ENCODE measurements at regions not wholly inside any gene's neighbourhood (a gene's known extent, or its start where the extent isn't known, plus 50 kb on each side); places are given as distances from the start of the nearest gene placed in this dataset.

DNA sequence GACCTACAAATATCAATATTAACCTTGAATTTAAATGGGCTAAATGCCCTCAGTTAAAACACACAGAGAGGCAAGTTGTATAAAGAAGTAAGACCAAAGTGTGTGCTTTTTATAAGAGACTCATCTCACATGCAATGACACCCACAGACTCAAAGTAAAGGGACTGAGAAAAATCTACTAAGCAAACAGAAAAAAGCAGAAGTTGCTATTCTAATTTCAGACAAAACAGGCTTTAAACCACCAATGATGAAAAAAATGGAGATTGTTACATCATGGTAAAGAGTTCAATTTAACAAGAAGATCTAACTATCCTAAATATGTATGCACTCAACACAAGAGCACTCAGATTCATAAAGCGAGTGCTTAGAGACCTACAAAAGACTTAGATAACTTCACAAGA lies 741.9 kb upstream of the MARCKS start:
- DNase-seq = no peak

DNA sequence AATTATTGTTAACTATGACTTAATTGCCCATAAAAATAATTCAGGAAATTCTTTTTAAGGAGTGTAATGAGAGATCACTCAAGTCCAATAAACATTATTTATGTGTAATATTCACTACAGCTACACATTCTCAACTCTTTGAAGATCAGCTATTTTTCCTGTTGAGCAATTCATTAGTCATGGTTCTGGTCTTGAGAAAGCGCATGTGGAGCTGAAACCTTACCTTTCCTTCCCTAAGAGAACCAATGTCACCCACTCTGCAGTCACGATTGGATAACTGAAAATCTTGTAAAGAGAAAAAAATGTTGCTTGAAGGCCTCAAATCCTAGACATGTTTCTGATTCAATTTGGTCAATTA lies 736.9 kb upstream of the MARCKS start:
- DNase-seq = no peak

DNA sequence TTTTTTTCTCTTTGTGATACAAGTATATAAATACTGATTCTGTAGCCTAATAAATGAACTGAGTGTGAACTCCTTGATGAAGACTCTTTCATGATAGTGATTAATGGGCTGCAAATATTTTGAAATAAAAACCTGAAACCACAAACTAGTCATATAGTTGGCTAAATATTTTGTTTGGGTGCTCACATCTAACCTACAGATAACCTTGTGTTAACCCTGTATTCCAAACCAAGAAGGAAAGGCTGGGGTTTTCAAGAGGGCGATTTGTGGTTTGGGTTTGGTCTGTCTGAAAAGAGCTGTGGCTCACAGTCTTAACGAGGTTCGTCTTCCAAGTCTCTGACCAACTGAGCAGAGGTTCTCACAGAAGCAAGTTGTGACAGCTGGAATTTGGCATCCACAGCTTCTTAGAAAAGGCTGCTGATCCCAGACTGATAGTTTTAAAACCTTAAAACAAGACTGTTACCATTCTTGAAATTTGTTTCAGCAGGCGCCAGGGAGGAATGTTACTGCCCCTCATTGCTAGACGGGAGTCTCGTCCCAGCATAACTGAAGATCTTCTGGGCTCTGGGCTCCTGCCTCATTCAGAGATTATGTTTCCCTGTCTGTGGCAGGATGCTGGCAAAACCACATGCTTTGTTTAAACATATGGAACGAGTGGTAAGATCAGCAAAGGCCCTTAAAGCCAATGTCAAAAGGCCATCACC lies 736.4 kb upstream of the MARCKS start:
- DNase-seq = peak; percentile 12

DNA sequence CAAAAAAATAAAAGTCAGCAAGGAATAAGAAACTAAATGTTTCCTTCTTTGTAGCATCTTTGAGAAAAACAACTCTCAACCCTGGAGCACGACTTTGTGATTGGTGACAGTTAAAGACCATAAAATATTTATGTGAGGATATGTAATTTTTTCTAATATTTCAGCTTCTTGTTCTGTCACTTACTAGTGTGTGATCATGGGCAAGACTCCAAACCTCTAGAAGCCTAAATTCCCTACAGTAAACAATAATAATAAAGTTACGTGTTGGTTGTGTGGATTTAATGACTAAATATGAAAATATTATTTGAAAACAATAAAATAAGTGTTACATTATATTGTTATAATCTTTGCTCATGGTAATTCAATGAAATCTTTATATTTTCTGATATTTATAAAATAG lies 735.6 kb upstream of the MARCKS start:
- no peak for DNase-seq

DNA sequence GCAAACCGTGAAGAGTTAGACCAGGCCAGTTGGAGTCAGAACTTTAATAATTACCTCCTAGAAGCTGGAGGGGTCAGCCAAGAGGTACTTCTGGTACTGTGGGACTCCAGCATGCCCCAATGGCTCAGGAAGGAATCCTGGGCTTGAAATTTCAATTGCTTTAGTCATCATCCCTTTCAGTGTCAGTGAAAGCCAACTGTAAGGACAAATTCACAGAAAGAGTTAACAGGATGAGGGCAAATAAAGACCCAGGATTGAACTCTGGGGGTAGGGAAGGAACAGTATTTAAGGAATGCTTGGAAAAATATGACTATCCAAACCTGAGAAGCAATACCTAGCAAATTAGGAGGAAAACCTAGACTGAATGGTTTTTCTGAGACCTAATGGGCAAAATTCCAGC lies 735.1 kb upstream of the MARCKS start:
- DNase-seq = no peak

DNA sequence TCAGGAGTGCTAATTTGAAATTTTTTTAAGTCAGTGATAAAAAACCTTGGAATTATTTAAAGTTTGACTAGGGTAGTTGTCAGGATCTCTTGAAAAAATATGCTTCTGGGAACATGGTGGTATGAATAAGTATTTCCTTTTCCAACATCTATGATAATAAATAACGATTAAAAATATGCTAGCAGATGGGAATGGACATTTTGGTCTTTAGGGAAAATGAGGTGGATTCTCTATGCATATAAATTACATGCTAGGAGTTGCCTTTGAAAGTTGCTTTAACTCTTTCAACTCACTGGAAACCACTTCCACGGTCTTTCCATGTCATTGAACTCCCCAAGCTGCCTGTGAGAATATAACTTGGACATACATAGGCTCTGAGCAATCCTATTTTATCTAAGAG lies 731.5 kb upstream of the MARCKS start:
- DNase-seq = no peak

DNA sequence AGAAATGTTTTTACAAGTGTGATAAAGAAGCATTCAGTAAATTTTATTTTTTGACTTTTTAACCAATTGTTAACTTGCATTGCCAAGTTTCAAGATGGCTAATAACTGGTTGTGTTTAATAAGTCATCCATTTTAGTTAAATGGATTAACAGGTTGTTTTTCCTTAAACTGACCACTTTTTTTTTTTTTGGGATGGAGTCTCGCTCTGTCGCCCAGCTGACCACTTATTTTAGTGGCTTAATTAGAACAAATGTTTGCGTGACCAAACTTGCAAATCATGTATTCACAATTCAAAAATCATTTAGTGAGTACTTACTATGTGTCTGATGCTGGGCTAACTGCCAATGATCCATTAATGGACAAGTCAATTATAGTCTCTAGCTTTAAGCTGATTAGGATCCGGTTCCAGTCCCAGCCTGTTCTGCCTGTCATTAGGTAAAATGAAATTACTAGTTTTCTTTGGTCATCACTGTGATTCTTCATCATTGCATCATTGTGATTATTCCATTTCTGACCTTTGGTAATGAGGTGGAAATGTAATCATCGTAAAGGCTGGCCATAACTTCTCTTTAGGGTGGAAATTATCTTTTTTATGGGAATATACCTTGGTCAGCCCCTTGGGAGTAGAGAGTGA lies 729.2 kb upstream of the MARCKS start:
- DNase-seq = no peak

DNA sequence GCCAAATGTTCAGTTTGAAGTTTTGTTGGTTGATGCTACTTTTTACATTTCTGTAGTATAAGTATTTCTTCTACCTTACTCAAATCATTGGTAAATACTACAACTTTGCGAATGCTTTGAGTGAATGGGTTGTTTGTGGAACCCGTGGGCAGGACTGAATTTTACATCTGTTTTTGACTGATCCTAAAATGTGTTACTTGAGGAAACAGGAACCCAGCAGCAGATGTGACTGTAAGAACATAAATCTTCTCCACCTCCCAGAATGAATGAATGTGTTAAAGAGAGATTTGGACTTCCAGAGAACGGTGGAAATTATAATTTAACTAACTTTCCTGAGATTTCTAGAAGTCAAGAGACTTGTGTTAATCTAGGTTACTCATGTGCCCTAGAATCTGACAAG lies 728.5 kb upstream of the MARCKS start:
- no peak for DNase-seq

DNA sequence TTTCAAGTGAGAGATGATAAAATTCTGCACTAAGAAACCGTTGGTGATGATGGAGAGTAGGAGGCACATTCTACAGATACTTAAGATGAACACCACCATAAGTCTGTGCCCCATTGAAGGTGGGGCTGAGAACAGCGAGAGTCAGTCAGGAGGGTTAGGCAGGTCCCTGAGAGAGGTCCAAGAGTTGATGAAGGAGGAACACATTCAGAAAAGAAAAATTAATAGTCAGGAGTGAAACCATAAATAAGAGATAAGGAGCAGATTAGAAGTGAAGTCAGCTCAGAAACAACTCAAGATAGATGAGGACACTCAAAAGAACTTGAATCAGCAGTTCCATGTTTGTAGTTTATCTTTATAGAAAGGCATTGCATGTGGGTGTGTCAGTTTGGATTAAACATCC lies 727.2 kb upstream of the MARCKS start:
- DNase-seq = no peak

DNA sequence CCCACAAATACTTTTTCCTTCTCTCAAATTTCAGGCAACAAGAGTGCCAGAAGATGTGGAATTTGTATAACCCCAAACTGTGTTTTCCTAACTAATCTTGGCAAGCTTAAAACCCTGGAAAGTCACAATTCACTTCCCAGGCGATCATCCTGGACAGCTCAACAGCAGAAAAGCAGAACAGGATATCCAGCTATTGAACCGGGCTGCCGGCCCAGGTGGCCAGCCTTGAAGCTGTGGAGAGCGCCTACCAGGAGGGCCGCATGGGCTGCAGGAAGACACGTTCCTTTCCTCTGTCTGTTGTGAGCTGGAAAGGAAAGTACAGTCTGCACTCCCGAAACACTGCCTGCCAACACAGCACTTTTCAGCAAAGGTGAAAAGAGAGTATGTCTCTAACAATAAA lies 719.7 kb upstream of the MARCKS start:
- no peak for DNase-seq

DNA sequence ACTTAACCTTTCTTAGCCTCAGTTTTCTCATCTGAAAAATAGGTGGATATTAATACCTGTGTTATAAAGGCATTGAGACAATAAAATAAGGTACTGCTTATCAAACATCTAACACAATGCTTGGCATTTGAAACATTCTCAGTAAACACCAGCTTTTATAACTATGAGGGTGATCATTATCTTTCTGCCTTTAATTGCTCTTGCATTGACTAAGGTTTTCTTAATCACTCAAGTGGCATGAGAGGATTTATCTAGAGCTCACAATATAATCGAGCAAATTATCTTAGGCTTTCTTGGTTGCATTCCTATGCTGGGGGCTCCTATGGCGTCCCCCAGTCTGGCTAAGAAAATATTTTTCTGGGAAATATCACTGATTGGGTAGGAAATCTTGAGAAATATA lies 716.4 kb upstream of the MARCKS start:
- no peak for DNase-seq

DNA sequence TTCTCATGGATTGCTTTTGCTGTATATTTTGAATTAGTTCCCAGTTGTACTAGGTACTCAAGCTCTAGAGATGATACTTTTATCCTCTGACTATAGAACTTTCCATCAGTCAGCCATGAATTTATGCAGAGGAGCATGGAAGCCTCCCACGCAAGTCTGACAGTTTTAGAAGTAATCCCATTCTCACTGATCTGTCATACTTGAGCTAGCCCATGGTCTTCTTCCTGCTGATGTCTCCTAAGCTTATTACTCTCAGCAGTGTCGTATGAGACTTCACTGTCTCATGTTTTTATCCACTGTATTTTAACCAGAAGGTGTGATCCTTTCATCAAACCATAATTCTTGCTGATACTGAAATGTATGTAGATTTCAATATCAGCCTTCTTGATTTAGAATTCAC lies 715.2 kb upstream of the MARCKS start:
- no peak for DNase-seq

DNA sequence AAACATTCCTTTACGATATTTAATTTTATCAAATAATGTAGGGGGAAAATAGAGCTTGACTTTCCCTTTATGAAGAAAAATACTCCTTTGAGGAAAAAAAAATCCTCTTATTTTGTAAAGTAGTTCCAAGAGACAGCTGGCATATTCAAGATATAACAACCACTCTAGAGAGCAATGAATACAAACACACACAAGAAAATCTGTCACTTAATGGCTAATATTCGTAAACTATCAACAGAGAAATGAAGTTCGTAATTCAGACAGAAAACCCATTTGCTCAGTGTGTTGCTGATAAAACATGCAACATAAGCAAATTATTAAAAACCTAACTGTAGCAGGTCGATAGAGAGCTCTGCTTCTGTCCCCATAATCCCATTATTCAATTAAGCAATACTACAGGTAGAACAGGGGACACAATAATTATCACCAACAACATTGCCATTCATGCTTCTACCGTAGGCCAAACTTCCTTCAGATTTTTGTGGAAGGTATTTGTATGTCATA lies 714.4 kb upstream of the MARCKS start:
- DNase-seq = peak; percentile 19

DNA sequence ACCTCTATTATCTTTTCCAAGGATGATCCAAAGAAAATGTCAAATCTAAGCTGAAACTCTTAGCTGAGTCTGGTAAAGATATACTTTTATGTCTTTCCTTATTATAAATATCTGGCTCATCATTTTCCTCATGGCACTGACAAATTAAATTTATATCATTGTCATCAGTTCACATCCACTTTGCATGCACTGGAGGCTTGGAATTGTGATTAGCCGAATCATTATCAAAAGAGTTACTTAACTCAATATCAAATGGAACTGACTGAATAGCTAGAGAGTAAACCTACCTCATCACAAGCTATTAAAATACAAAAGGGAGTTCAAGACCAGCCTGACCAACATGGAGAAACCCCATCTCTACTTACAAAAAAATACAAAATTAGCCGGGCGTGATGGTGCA lies 713.9 kb upstream of the MARCKS start:
- DNase-seq = no peak

DNA sequence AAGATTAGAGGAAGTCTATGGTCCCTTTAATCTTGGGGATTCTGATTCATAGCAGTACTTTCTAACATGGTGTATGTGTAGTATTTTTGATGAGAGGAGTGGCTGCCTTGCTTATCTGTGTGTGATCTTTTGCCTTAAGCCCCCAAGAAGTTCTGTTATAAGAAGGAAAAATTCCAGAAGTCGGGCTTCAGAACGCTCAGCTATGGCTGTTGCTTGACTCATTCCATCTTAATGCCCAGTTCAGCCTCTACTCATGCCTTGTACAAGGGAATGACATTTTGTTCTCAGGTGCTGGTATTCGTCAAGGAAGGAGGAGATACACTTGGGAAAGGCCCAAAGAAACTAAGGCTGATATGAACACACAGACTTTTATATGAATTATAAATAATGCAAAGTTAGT lies 713.0 kb upstream of the MARCKS start:
- DNase-seq = no peak

DNA sequence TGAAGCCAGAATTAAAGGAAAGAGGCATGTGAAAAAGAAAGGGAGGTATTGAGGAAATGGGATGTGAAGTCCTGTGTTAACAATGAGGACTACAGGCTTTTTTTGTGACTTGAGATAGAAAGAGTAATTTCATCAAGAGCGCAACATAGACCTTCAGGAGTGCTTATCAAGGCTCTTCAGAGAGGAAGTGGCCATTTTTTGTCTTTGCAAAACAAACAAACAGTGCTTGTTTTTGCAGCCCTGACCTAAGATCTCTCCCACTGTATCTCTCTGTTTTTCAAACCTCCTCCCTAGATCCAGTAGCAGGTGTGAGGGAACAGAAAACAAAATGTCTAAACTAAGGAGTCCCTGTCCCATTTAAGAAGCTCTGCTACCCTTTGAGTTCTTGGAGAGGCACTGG lies 710.3 kb upstream of the MARCKS start:
- DNase-seq = no peak

DNA sequence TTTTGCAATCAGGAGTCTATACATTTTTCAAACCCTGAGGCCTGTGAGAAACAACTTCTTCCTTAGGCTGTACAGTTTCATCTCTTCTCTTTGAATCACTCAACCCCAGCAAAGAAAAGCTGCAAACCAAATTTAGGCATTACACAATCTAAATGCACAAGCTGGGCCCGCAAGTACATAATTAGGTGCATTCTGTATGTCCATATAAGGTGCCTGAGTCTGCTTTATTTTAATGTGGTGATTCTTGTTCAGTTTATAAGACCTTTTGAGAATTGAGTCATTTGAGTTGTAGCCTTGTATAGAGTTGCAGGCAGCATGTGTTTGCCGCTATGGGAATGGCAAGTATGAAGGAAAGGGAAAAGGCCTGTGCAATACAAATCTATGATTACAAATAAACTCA lies 709.6 kb upstream of the MARCKS start:
- no peak for DNase-seq

DNA sequence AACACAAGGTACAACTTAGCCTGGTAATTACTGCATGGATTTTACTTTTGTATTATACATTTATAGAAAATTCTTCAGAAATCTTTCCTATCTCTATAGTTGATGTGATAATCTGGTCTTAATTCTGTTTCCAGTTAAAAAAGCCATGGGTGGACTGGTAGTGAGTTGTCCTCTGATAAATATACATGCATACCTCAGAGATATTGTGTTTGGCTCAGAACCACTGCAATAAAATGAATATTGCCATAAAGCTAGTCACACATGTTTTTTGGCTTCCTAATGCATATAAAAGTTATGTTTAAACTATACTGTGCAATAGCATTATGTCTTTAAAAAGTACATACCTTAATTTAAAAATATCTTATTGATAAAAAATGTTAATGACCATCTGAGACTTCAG lies 708.6 kb upstream of the MARCKS start:
- no peak for DNase-seq

DNA sequence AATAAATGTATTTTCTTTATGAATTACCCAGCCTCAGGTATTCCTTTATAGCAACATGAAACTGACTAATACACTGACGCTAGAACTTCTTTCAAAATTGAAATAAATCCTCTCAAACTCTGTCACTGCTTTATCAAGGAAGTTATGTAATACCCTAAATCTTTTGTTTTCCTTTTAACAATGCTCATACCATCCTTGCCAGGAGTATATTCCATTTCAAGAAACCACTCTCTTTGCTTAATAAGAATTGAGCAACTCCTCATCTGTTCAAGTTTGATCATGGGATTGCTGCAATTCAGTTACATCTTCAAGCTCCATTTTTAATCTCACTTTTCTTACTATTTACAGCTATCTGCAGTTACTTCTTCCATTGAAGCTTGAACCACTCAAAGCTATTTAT lies 707.6 kb upstream of the MARCKS start:
- no peak for DNase-seq

DNA sequence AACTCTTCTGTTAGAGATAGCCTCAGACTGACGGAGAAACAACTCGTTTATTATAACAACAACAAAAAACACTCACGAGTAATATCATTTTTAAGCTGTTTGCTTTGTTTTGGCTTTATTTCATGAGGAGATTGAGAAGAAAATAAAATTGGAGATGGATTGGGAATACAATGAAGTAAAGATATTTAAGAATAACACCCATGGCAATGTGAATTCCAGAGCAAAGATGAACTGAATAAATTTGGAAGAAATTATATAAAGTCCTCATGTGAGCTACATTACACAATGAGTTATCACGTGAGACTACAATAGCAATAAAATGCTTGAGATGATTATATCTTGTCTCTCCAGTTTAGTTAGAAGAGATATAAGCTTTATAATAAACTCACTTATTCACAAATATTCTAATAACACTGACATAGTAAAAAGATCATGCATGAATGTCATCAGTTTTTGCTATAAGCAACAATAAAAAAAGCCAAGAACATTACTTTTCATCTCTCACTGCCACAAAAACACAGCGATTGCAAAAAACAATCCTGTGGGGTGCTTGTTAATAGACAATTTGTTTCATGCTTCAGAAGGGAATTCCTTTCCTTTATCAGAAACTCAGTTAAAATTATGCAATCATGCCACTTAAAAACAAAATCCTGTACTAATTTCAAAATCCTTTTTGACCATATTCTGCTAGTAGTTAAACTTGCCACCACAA lies 696.7 kb upstream of the MARCKS start:
- no peak for DNase-seq

DNA sequence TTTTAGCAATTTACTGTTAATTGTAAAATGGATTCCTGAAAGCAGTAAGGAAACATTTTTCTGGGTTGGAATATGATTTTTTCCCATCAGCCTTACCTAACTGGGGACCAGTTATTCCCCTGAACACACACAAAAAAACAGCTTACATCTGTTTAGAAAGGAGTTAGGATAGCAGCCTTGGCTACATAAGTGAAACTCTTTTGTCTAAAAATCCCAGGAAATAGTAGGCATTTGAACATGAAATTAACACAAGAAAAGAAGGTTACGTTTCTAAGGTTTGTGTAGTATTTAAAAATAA lies 696.2 kb upstream of the MARCKS start:
- DNase-seq = no peak

DNA sequence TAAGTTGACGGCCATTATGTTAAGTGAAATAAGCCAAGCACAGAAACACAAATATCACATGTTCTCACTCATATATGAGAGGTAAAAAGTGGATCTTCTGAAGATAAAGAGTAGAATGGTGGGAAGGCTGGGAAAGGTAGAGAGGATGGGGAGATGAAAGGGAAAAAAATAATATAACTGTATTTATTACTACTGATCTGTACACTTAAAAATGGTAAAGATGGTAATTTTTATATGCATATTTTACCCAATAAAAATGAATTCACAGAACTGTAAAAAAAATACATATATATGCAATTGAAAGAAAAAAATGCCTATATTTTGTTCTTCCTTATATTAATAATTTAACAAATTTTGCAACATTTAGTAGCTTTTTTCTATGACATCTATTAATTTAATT lies 694.4 kb upstream of the MARCKS start:
- DNase-seq = no peak

DNA sequence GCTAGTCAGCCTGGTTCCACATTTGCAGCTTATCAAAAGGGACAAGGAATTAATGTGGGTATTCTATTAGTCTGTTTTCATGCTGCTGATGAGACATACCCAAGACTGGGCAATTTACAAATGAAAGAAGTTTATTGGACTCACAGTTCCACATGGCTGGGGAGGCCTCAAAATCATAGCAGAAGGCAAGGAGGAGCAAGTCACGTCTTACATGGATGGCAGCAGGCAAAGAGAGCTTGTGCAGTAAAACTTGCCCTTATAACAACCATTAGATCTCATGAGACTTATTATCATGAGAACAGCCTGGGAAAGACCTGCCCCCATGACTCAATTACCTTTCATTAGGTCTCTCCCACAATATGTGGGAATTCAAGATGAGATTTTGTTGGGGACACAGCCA lies 689.1 kb upstream of the MARCKS start:
- no peak for DNase-seq

DNA sequence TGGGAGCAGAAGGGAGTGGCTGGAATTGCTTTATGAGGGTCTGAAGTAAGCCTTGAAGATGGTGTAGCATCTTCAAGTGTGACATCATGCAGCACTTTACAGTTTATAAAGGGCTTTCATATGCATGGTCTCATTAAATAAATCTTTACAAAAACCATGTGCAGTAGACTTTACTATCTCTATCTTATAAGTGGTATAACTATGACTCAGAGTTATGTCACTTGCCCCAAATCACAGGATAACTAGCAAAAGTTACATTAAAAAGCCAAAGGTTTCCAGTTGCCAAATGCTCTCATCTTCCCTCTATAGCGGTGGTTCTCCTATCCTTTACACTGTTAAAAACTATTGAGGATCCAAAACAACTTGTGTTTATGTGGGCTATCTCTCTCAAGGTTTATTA lies 687.7 kb upstream of the MARCKS start:
- no peak for DNase-seq

DNA sequence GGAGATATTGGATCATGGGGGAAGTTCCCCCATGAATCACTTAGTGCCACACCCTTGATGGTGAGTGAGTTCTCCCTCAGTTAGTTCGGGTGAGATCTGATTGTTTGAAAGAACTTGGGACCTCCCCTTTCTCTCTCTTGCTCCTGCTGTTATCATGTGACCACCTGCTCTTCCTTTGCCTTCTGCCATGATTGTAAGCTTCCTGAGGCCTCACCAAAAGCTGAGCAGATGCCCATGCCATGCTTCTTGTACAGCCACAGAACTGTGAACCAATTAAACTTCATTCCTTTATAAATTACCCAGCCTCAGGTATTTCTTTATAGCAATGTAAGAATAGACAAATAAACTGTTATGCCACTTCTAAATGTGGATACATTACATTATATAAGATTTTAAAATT lies 686.7 kb upstream of the MARCKS start:
- no peak for DNase-seq

Data from NCI-H2171 treated with DMSO at 0.1 percent for 48 hours (cell line).